ENCODE measurements at regions not wholly inside any gene's neighbourhood (a gene's known extent, or its start where the extent isn't known, plus 50 kb on each side); places are given as distances from the start of the nearest gene placed in this dataset.

GRCh38 chrX:10106806-10107205 is 50.0 kb upstream of the CLCN4 start:
- TF ChIP-seq CTCF (IDR thresholded peaks at IDR 0.05) = no peak
- Mint-ChIP-seq H3K36me3 (ENCODE audit: unreplicated experiment) (peaks cover 8% of the 10 kb centered on the region), H3K27ac (ENCODE audit: unreplicated experiment) (no peak overlapping the region), H3K4me3 (ENCODE audit: unreplicated experiment) (no peak overlapping the region), H3K9me3 (ENCODE audit: unreplicated experiment) (no peaks in the 10 kb centered on the region), H3K4me1 (ENCODE audit: unreplicated experiment) (peaks cover 18% of the 10 kb centered on the region), H3K27me3 (ENCODE audit: unreplicated experiment) (no peaks in the 10 kb centered on the region)
- DNase-seq (ENCODE audit: extremely low spot score, unreplicated experiment) = no peak
